ENCODE measurements at regions not wholly inside any gene's neighbourhood (a gene's known extent, or its start where the extent isn't known, plus 50 kb on each side); places are given as distances from the start of the nearest gene placed in this dataset.

GRCh38 chr17:77768248-77768852, 190.2 kb upstream of the TNRC6C start:
- Mint-ChIP-seq H3K27me3 (no peaks in the 10 kb centered on the region), H3K27ac (no peak overlapping the region), H3K36me3 (no peaks in the 10 kb centered on the region), H3K4me3 (no peak overlapping the region), H3K4me1 (ENCODE audit: low read depth) (peaks cover 8% of the 10 kb centered on the region), H3K9me3 (no peaks in the 10 kb centered on the region)
- CTCF ChIA-PET: interaction anchor here (1.0 kb wide), 1 partner anchor 251 kb away, joined by 3 read pairs; no protein-coding TSS in a partner anchor
- intact Hi-C loops (cut with micrococcal nuclease): no loop called here
- no peak for DNase-seq
- POLR2A ChIA-PET: interaction anchor here (1.1 kb wide), 1 partner anchor 190 kb away, joined by 3 read pairs; the partner anchor contains the start of gene TNRC6C

GRCh38 chr17:77769215-77769614, 189.3 kb upstream of the TNRC6C start:
- H3K36me3 Mint-ChIP-seq: no peaks in the 10 kb centered on the region
- DNase-seq: no peak
- ChIA-PET POLR2A (interaction anchor here (1.1 kb wide), 1 partner anchor 189 kb away, joined by 3 read pairs; the partner anchor contains the start of gene TNRC6C), CTCF (interaction anchor here (1.0 to 1.6 kb wide), 3 partner anchors 29 to 250 kb away, joined by 3 to 6 read pairs (median 4); no protein-coding TSS in a partner anchor)
- no peak overlapping the region for H3K4me3 Mint-ChIP-seq
- intact Hi-C loops (cut with micrococcal nuclease): no loop called here
- H3K9me3 Mint-ChIP-seq: no peaks in the 10 kb centered on the region
- H3K27me3 Mint-ChIP-seq: no peaks in the 10 kb centered on the region
- H3K27ac Mint-ChIP-seq: no peak overlapping the region
- peaks cover 9% of the 10 kb centered on the region for H3K4me1 Mint-ChIP-seq (ENCODE audit: low read depth)

- Mint-ChIP-seq H3K36me3 (no peaks in the 10 kb centered on the region), H3K9me3 (no peaks in the 10 kb centered on the region), H3K4me1 (ENCODE audit: low read depth) (peaks cover 9% of the 10 kb centered on the region), H3K27me3 (no peaks in the 10 kb centered on the region), H3K27ac (no peak overlapping the region), H3K4me3 (no peak overlapping the region)
- intact Hi-C loops (cut with micrococcal nuclease): no loop called here
- ChIA-PET POLR2A (no interaction called here), CTCF (interaction anchor here (1.3 to 1.6 kb wide), 2 partner anchors 29 to 244 kb away, joined by 4 to 6 read pairs; no protein-coding TSS in a partner anchor)
- no peak for DNase-seq
Observed at GRCh38 chr17:77769762-77770161, 188.7 kb upstream of the TNRC6C start.

- intact Hi-C loops (cut with micrococcal nuclease): no loop called here
- no peaks in the 10 kb centered on the region for H3K36me3 Mint-ChIP-seq
- H3K27me3 Mint-ChIP-seq: no peaks in the 10 kb centered on the region
- CTCF ChIA-PET: interaction anchor here (1.1 to 1.6 kb wide), 4 partner anchors 8 to 245 kb away, joined by 3 to 6 read pairs (median 4); no protein-coding TSS in a partner anchor
- DNase-seq: no peak
- H3K9me3 Mint-ChIP-seq: no peaks in the 10 kb centered on the region
- H3K4me1 Mint-ChIP-seq (ENCODE audit: low read depth): peaks cover 9% of the 10 kb centered on the region
- no peak overlapping the region for H3K4me3 Mint-ChIP-seq
- POLR2A ChIA-PET: no interaction called here
- no peak overlapping the region for H3K27ac Mint-ChIP-seq
Observed at GRCh38 chr17:77770331-77771105, 188.0 kb upstream of the TNRC6C start.

- no peaks in the 10 kb centered on the region for H3K36me3 Mint-ChIP-seq
- no peak for DNase-seq
- no peak overlapping the region for H3K27ac Mint-ChIP-seq
- H3K27me3 Mint-ChIP-seq: no peaks in the 10 kb centered on the region
- no peaks in the 10 kb centered on the region for H3K9me3 Mint-ChIP-seq
- intact Hi-C loops (cut with micrococcal nuclease): no loop called here
- H3K4me3 Mint-ChIP-seq: no peak overlapping the region
- ChIA-PET POLR2A (no interaction called here), CTCF (interaction anchor here (1.1 to 1.4 kb wide), 3 partner anchors 8 to 245 kb away, joined by 3 to 5 read pairs (median 3); no protein-coding TSS in a partner anchor)
- peaks cover 9% of the 10 kb centered on the region for H3K4me1 Mint-ChIP-seq (ENCODE audit: low read depth)
Observed at GRCh38 chr17:77771145-77771544, 187.4 kb upstream of the TNRC6C start.

GRCh38 chr17:77771587-77771986, 186.9 kb upstream of the TNRC6C start:
- ChIA-PET POLR2A (no interaction called here), CTCF (interaction anchor here (1.1 to 1.4 kb wide), 4 partner anchors 9 to 244 kb away, joined by 3 to 10 read pairs (median 4); no protein-coding TSS in a partner anchor)
- Mint-ChIP-seq H3K4me1 (ENCODE audit: low read depth) (peaks cover 9% of the 10 kb centered on the region), H3K4me3 (no peak overlapping the region), H3K9me3 (no peaks in the 10 kb centered on the region), H3K36me3 (no peaks in the 10 kb centered on the region), H3K27me3 (no peaks in the 10 kb centered on the region), H3K27ac (no peak overlapping the region)
- intact Hi-C loops (cut with micrococcal nuclease): no loop called here
- DNase-seq: no peak

GRCh38 chr17:77771998-77772397, 186.5 kb upstream of the TNRC6C start:
- Mint-ChIP-seq H3K9me3 (no peaks in the 10 kb centered on the region), H3K27ac (no peak overlapping the region), H3K4me1 (ENCODE audit: low read depth) (peaks cover 9% of the 10 kb centered on the region), H3K4me3 (no peak overlapping the region), H3K27me3 (no peaks in the 10 kb centered on the region), H3K36me3 (no peaks in the 10 kb centered on the region)
- intact Hi-C loops (cut with micrococcal nuclease): loop anchor here (1.0 to 2.0 kb wide), 2 partner anchors 187 to 242 kb away; partner anchors contain the start of gene TNRC6C
- POLR2A ChIA-PET: no interaction called here
- DNase-seq: no peak
- CTCF ChIA-PET: interaction anchor here (1.2 kb wide), 2 partner anchors 240 to 242 kb away, joined by 5 to 10 read pairs; no protein-coding TSS in a partner anchor

- Mint-ChIP-seq H3K36me3 (no peaks in the 10 kb centered on the region), H3K27ac (no peak overlapping the region), H3K4me1 (ENCODE audit: low read depth) (peaks cover 9% of the 10 kb centered on the region), H3K4me3 (no peak overlapping the region), H3K27me3 (no peaks in the 10 kb centered on the region), H3K9me3 (no peaks in the 10 kb centered on the region)
- peak; percentile 81 for DNase-seq
- ChIA-PET POLR2A (no interaction called here), CTCF (interaction anchor here (0.8 to 2.3 kb wide), 7 partner anchors 12 to 247 kb away, joined by 3 to 15 read pairs (median 4); no protein-coding TSS in a partner anchor)
- intact Hi-C loops (cut with micrococcal nuclease): loop anchor here (1.0 to 2.0 kb wide), 2 partner anchors 186 to 242 kb away; partner anchors contain the start of gene TNRC6C
Observed at GRCh38 chr17:77772461-77772897, 186.0 kb upstream of the TNRC6C start.

GRCh38 chr17:77772899-77773358, 185.6 kb upstream of the TNRC6C start:
- no peak for DNase-seq
- H3K27ac Mint-ChIP-seq: no peak overlapping the region
- no peaks in the 10 kb centered on the region for H3K36me3 Mint-ChIP-seq
- H3K4me1 Mint-ChIP-seq (ENCODE audit: low read depth): peaks cover 9% of the 10 kb centered on the region
- CTCF ChIA-PET: interaction anchor here (0.6 to 2.3 kb wide), 7 partner anchors 11 to 246 kb away, joined by 3 to 15 read pairs (median 4); no protein-coding TSS in a partner anchor
- H3K4me3 Mint-ChIP-seq: no peak overlapping the region
- POLR2A ChIA-PET: no interaction called here
- H3K27me3 Mint-ChIP-seq: no peaks in the 10 kb centered on the region
- no peaks in the 10 kb centered on the region for H3K9me3 Mint-ChIP-seq
- intact Hi-C loops (cut with micrococcal nuclease): loop anchor here (1.0 to 2.0 kb wide), 2 partner anchors 186 to 241 kb away; partner anchors contain the start of gene TNRC6C

- Mint-ChIP-seq H3K9me3 (no peaks in the 10 kb centered on the region), H3K36me3 (no peaks in the 10 kb centered on the region), H3K27me3 (no peaks in the 10 kb centered on the region), H3K4me1 (ENCODE audit: low read depth) (peaks cover 9% of the 10 kb centered on the region), H3K4me3 (no peak overlapping the region), H3K27ac (no peak overlapping the region)
- intact Hi-C loops (cut with micrococcal nuclease): no loop called here
- ChIA-PET CTCF (interaction anchor here (0.8 to 2.3 kb wide), 3 partner anchors 231 to 239 kb away, joined by 3 to 15 read pairs (median 5); no protein-coding TSS in a partner anchor), POLR2A (no interaction called here)
- no peak for DNase-seq
Observed at GRCh38 chr17:77774182-77774581, 184.3 kb upstream of the TNRC6C start.

GRCh38 chr17:77778636-77779489, 179.6 kb upstream of the TNRC6C start:
- no peak for DNase-seq
- H3K4me1 Mint-ChIP-seq (ENCODE audit: low read depth): peaks cover 9% of the 10 kb centered on the region
- no peaks in the 10 kb centered on the region for H3K36me3 Mint-ChIP-seq
- ChIA-PET CTCF (interaction anchor here (0.6 kb wide), 1 partner anchor 217 kb away, joined by 3 read pairs; no protein-coding TSS in a partner anchor), POLR2A (no interaction called here)
- no peaks in the 10 kb centered on the region for H3K27me3 Mint-ChIP-seq
- intact Hi-C loops (cut with micrococcal nuclease): no loop called here
- H3K9me3 Mint-ChIP-seq: no peaks in the 10 kb centered on the region
- H3K4me3 Mint-ChIP-seq: no peak overlapping the region
- H3K27ac Mint-ChIP-seq: no peak overlapping the region
